ENCODE measurements at regions not wholly inside any gene's neighbourhood (a gene's known extent, or its start where the extent isn't known, plus 50 kb on each side); places are given as distances from the start of the nearest gene placed in this dataset.

GRCh38 chr3:187946981-187947380, 201.7 kb upstream of the BCL6 start:
- no peak for DNase-seq
- TF ChIP-seq, protein P1, sequence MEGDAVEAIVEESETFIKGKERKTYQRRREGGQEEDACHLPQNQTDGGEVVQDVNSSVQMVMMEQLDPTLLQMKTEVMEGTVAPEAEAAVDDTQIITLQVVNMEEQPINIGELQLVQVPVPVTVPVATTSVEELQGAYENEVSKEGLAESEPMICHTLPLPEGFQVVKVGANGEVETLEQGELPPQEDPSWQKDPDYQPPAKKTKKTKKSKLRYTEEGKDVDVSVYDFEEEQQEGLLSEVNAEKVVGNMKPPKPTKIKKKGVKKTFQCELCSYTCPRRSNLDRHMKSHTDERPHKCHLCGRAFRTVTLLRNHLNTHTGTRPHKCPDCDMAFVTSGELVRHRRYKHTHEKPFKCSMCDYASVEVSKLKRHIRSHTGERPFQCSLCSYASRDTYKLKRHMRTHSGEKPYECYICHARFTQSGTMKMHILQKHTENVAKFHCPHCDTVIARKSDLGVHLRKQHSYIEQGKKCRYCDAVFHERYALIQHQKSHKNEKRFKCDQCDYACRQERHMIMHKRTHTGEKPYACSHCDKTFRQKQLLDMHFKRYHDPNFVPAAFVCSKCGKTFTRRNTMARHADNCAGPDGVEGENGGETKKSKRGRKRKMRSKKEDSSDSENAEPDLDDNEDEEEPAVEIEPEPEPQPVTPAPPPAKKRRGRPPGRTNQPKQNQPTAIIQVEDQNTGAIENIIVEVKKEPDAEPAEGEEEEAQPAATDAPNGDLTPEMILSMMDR (IDR thresholded peaks at IDR 0.05; ENCODE audit: low read depth, low read length), result no peak
- Histone ChIP-seq H3K9me3 (ENCODE audit: severe bottlenecking) (no peaks in the 10 kb centered on the region), H3K4me3 (ENCODE audit: low read depth, low read length) (no peak overlapping the region), H3K27me3 (ENCODE audit: insufficient read depth, low read depth, severe bottlenecking) (no peaks in the 10 kb centered on the region), H3K36me3 (no peaks in the 10 kb centered on the region), H3K27ac (no peak overlapping the region)

DNA sequence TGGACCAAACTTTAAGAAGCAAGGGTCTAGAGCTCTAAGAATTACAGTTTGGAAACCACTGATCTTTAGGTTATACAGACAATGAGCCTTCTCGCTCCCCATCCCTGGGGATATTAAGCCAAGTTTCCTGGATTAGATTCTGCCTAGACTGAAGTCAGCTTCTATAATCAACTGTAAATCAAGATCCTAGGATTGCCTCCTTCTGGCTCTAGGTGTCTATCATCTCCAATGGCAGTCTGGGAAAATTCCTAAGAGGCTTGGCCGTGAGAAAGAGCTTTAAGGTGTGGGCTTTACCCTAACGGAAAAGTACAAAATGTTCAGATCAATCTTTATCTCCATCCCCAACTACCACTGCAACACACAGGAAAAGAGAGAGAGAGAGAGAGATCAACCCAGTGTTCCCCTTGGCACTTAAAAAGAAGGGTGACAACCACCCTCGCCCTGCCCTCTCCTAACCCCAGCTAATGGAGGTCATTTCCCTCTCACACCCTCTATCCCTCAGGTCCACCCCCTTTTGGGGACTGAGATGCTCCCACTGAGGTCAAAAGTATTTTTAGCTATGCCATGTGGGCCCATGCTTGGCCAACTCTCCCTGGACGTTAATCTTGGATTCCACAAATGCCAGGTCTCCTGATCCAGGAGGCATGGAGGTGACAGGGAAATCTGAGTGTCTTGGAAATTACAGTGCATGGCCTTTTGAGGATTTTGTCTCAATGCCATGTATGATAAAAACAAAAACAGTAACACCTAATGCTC, 202.8 kb upstream of the BCL6 start:
- DNase-seq, result no peak
- Histone ChIP-seq H3K36me3 (no peaks in the 10 kb centered on the region), H3K9me3 (ENCODE audit: severe bottlenecking) (no peaks in the 10 kb centered on the region), H3K27me3 (ENCODE audit: insufficient read depth, low read depth, severe bottlenecking) (no peaks in the 10 kb centered on the region), H3K4me3 (ENCODE audit: low read depth, low read length) (no peak overlapping the region), H3K27ac (no peak overlapping the region)
- TF ChIP-seq, protein P1 (IDR thresholded peaks at IDR 0.05; ENCODE audit: low read depth, low read length), result no peak

- Histone ChIP-seq H3K4me3 (ENCODE audit: low read depth, low read length) (no peak overlapping the region), H3K27me3 (ENCODE audit: insufficient read depth, low read depth, severe bottlenecking) (no peaks in the 10 kb centered on the region), H3K27ac (no peak overlapping the region), H3K36me3 (no peaks in the 10 kb centered on the region), H3K9me3 (ENCODE audit: severe bottlenecking) (no peaks in the 10 kb centered on the region)
- no peak for DNase-seq
- TF ChIP-seq, protein P1 (IDR thresholded peaks at IDR 0.05; ENCODE audit: low read depth, low read length), result no peak
Measured at GRCh38 chr3:187949093-187949820, 204.0 kb upstream of the BCL6 start.

DNA sequence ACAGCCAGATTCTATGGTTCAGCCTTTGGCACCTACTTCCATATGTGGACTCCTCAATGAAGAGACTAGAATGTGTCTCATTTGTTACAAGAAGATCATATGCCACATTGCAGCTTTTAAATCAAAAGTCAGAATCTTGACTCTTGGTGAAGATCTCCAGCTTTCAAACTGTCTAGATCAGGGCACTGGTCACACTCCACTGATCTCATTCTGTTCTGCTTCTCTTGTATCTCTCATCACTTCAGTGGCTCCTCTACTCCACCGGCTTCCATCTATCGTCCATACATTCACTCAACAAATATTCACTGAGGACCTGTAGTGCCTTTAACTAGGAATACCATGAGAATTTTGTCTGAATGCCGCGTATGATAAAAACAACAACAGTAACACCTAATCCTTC, 203.3 kb upstream of the LPP start:
- no peak overlapping the region for H3K27ac ChIP-seq
- H3K4me3 ChIP-seq (ENCODE audit: low read depth, low read length), result no peak overlapping the region
- no peaks in the 10 kb centered on the region for H3K27me3 ChIP-seq (ENCODE audit: insufficient read depth, low read depth, severe bottlenecking)
- no peaks in the 10 kb centered on the region for H3K36me3 ChIP-seq
- H3K9me3 ChIP-seq (ENCODE audit: severe bottlenecking), result no peaks in the 10 kb centered on the region
- no peak for DNase-seq
- TF ChIP-seq, protein P1 (IDR thresholded peaks at IDR 0.05; ENCODE audit: low read depth, low read length), result no peak

- Histone ChIP-seq H3K27ac (no peak overlapping the region), H3K9me3 (ENCODE audit: severe bottlenecking) (no peaks in the 10 kb centered on the region), H3K4me3 (ENCODE audit: low read depth, low read length) (no peak overlapping the region), H3K36me3 (no peaks in the 10 kb centered on the region), H3K27me3 (ENCODE audit: insufficient read depth, low read depth, severe bottlenecking) (no peaks in the 10 kb centered on the region)
- TF ChIP-seq, protein P1 (IDR thresholded peaks at IDR 0.05; ENCODE audit: low read depth, low read length), result no peak
- no peak for DNase-seq
Measured at GRCh38 chr3:187951452-187952190, 202.3 kb upstream of the LPP start.

All from WERI-Rb-1 (cell line).